ENCODE measurements at regions not wholly inside any gene's neighbourhood (a gene's known extent, or its start where the extent isn't known, plus 50 kb on each side); places are given as distances from the start of the nearest gene placed in this dataset.

GRCh38 chr2:111219285-111219684 lies 98.6 kb downstream of the BCL2L11 start:
- no peak for DNase-seq (ENCODE audit: extremely low read depth, low read depth)
- H3K4me3 ChIP-seq (replicated peaks; ENCODE audit: low read depth, low read length): no peak overlapping the region
- TF ChIP-seq, protein P1, sequence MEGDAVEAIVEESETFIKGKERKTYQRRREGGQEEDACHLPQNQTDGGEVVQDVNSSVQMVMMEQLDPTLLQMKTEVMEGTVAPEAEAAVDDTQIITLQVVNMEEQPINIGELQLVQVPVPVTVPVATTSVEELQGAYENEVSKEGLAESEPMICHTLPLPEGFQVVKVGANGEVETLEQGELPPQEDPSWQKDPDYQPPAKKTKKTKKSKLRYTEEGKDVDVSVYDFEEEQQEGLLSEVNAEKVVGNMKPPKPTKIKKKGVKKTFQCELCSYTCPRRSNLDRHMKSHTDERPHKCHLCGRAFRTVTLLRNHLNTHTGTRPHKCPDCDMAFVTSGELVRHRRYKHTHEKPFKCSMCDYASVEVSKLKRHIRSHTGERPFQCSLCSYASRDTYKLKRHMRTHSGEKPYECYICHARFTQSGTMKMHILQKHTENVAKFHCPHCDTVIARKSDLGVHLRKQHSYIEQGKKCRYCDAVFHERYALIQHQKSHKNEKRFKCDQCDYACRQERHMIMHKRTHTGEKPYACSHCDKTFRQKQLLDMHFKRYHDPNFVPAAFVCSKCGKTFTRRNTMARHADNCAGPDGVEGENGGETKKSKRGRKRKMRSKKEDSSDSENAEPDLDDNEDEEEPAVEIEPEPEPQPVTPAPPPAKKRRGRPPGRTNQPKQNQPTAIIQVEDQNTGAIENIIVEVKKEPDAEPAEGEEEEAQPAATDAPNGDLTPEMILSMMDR (IDR thresholded peaks at IDR 0.05; ENCODE audit: low read depth, low read length, missing control alignments): no peak

DNA sequence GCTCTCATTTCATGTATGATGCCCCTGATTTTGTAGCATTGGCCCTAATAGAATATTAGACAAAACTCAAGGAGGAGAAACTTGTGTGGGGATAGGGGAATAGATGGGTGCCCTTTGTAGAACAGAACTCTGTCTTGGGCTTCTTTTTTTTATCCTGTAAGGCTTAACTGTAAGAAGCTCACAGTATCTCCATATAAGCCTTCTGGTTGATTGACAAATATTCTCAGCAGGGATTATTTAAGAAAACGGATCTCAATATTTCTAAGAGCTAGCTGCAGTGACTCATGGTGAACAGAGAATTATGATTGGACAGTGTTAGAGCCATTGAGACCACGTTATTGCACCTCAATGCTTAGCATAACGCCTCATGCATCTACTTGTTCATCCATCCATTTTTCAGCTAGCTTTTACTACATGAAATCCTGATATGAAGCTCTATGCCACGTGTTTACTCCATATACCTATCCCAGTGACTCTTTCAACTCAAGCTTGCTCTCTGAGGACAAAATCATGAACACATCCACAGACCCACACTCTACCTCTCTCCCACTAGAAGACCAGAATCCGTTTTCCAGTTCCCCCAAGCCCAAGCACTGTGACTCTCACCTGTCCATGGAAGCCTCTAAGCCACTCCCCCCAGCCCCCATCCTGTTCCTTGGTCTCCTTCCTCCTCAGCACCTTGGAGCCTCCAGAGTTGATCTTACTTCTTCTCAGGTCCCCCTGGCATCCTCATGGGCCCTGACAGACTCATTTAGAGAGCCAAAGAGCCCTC lies 99.2 kb downstream of the BCL2L11 start:
- no peak for DNase-seq (ENCODE audit: extremely low read depth, low read depth)
- TF ChIP-seq, protein P1 (IDR thresholded peaks at IDR 0.05; ENCODE audit: low read depth, low read length, missing control alignments): no peak
- no peak overlapping the region for H3K4me3 ChIP-seq (replicated peaks; ENCODE audit: low read depth, low read length)

DNA sequence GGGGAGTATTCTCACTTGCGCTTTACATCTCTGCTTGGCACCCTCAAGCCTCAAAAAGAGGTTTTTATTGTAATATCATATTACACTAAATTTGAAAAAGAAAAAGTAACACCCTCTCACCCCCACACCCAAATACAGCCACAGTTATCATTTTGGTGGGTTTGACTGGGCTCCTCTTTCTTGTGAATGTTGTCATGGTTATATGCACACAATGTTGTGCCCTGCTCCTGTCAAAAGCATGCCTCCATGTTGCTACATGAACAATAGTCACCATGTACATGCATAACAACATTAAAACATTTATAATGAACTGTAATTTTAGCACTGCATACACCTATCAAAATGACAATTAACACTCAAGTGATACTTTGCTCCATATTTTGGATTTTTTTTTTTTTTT lies 100.2 kb downstream of the BCL2L11 start:
- TF ChIP-seq, protein P1 (IDR thresholded peaks at IDR 0.05; ENCODE audit: low read depth, low read length, missing control alignments): no peak
- DNase-seq (ENCODE audit: extremely low read depth, low read depth): no peak
- no peak overlapping the region for H3K4me3 ChIP-seq (replicated peaks; ENCODE audit: low read depth, low read length)

GRCh38 chr2:111221701-111222100 lies 101.0 kb downstream of the BCL2L11 start:
- TF ChIP-seq, protein P1 (IDR thresholded peaks at IDR 0.05; ENCODE audit: low read depth, low read length, missing control alignments): no peak
- DNase-seq (ENCODE audit: extremely low read depth, low read depth): no peak
- no peak overlapping the region for H3K4me3 ChIP-seq (replicated peaks; ENCODE audit: low read depth, low read length)

DNA sequence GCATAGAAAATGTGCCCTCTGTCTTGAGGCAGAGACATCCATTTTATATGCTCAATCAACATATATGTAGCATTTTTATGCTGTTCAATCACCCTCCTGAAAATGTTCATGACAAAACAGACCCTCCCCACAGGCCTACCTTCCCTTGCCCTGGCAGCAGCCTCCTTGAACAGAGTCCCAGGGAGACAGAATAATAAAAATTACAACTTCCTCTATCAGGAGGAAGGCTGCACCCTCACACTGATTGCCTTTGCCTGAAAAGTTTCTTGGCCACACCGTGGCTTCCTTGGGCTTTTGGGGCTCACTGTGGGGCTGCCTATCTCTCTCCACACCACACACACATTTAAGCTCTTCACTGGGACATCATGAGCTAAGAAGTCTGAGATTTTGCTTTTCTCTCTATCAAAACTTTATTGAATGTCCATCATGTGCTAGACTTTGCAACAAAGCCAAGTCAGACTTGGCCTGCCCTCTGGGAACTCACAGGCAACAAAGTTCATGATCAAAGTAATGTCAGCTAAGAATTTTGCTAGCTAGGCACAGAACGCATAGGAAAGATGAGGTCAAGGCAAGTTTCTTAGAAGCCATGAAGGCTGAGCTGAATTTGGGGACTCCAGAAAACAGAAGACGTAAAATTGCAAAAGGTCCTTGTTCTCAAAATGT lies 101.6 kb downstream of the BCL2L11 start:
- H3K4me3 ChIP-seq (replicated peaks; ENCODE audit: low read depth, low read length): no peak overlapping the region
- TF ChIP-seq, protein P1 (IDR thresholded peaks at IDR 0.05; ENCODE audit: low read depth, low read length, missing control alignments): no peak
- no peak for DNase-seq (ENCODE audit: extremely low read depth, low read depth)

- TF ChIP-seq, protein P1 (IDR thresholded peaks at IDR 0.05; ENCODE audit: low read depth, low read length, missing control alignments): no peak
- H3K4me3 ChIP-seq (replicated peaks; ENCODE audit: low read depth, low read length): no peak overlapping the region
Measured at GRCh38 chr2:111225856-111226255, 105.1 kb downstream of the BCL2L11 start.

More at GRCh38 chr2:111225856-111226255, 105.1 kb downstream of the BCL2L11 start:
- no peak for DNase-seq (ENCODE audit: extremely low read depth, low read depth)
